Hypothalamus (tissue), 51 donors: ENCODE measurements at regions not wholly inside any gene's neighbourhood (a gene's known extent, or its start where the extent isn't known, plus 50 kb on each side); places are given as distances from the start of the nearest gene placed in this dataset.
"Not testable (repeated sequence)": the region's sequence is repeated elsewhere in the genome, so short reads cannot be mapped to it uniquely, and the experiment has no call there.

Experiments
- DNase-seq, 51 donors: peaks; one replicate each; lab custom pipeline; 2025; lab: John Stamatoyannopoulos, UW

DNA sequence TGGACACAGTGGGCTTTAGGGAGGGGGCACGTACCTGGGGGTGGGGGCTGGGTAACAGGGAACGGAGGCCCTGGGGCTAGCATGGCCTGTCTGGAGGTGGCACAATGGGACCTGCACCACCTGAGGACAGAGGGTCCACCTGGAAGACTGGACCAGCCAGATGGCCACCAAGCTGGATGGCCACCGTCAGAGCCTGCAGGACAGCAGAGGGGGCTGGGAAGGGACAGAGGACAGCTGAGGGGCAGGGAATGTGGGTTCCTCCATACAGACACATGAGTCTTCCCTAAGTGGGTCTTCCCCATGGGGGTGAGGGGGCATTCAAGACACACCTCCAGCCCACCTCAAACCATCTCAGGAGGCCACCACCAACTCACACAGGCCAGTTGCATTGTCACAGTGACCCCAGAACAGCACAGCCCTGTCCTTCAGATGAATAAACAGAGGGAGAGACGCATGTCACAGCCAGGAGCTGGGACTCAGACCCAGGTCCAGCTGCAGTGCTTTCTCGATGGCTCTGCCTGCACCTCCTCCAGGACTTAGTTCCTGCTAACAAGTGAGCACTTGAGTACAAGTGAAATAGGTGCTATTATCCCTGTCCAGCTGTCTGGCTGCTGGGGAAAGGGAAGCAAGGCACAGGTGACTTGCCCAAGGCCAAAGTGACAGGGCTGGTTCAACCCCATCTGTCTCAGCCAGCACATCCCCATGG lies 52.4 kb upstream of the CSPG4 start:
- not testable (repeated sequence) for DNase-seq

DNA sequence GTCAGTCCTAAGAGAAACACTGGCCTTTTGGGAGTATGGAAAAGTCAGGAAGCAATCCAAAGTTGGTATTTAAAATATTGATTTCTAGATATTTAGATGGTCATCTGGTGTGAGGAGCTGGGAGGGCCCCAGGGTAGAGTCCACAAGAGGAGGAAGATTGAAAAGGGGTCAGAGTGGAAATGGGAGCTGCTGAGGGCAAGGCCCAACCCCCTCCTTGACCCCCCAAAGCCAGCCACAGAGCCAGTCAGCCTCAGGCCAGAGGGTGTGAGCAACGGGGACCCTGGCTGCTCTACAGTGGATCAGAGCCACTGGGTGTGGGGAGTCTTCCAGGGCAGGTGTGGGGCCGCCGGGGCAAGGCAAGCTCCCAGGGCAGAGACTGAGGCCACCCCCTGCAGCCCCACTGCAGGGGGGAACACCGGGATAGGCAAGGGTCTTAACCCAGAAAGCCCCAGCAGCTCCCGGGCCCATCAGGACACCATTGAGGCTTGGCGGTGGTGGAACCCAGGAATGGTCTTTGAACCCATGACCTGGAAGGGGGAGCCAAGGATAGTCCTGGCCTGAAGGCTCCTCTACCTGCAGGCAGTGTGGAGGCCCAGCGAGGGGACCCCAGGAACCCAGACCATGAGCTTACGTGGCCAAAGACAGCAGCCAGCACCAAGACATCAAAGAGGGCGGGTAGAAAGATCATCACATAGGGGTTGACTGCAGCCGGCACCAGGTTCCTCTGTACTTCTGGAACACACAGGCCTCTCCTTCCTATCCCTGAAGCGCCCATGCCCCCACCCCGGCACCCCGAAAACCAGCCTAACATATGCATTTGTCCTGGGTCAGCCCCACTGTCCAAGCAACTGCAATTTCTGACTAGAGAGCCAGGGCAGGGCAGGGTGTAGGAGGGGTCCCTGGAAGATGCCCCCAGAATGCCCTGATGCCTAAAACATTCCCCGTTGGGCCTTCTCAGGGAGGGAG lies 51.3 kb upstream of the CSPG4 start:
- not testable (repeated sequence) for DNase-seq

GRCh38 chr15:75763137-75763611 lies 50.5 kb upstream of the CSPG4 start:
- no peak for DNase-seq
